GM12878 (cell line): ENCODE measurements at regions not wholly inside any gene's neighbourhood (a gene's known extent, or its start where the extent isn't known, plus 50 kb on each side); places are given as distances from the start of the nearest gene placed in this dataset.
"Not testable (repeated sequence)": the region's sequence is repeated elsewhere in the genome, so short reads cannot be mapped to it uniquely, and the experiment has no call there.

Experiments
- ATAC-seq: fragments of 200-7000 bp; cut with Tn5 transposase; 3 replicates; pipeline ENCODE4 v1.9.1; 2020; ENCODE audit warnings: mild to moderate bottlenecking, moderate library complexity
- BruUV-seq: library from RNA; stranded (reverse); fragments of 400-500 nt; replicated peaks from 2 replicates; lab custom pipeline; 2021; lab: Mats Ljungman, UMichigan
- CTCF ChIA-PET: fragments of 300-600 bp; sonication (Branson Sonifier 250); formaldehyde crosslinking; extraction: SDS; loops from one replicate; lab custom pipeline; 2021; ENCODE audit warnings: inconsistent platforms; lab: Yijun Ruan, JAX
- POLR2A ChIA-PET: fragments of 350-600 bp; formaldehyde crosslinking; extraction: SDS; loops from one replicate; lab custom pipeline; 2021; ENCODE audit warnings: inconsistent platforms; lab: Charles Lee
- RAD21 ChIA-PET: fragments of 300-600 bp; sonication (Branson Sonifier 250); formaldehyde crosslinking; loops from one replicate; lab custom pipeline; 2023; ENCODE audit warnings: antibody characterized with exemption; ENCODE audit not compliant: unreplicated experiment; lab: Charles Lee
- SMC1A ChIA-PET: fragments of 300-600 bp; sonication (Branson Sonifier 250); formaldehyde crosslinking; loops from one replicate; lab custom pipeline; 2023; ENCODE audit not compliant: unreplicated experiment, uncharacterized antibody; lab: Charles Lee
- DNase-seq: peaks from one replicate; pipeline ENCODE4 v3.0.0-alpha.2; 2011; ENCODE audit warnings: low read depth, low spot score
- FAIRE-seq: peaks from 3 replicates; lab custom pipeline; 2011; peaks lifted over from hg19 to GRCh38; lab: Jason Lieb, UNC
- H2AFZ ChIP-seq: 2 replicates; pipeline ENCODE4 v1.6.0; 2011; ENCODE audit warnings: low read depth, low read length, control low read depth; ENCODE audit not compliant: control insufficient read depth
- H3K27ac ChIP-seq: 2 replicates; pipeline ENCODE4 v1.5.1; 2011; ENCODE audit warnings: control low read depth; ENCODE audit not compliant: control insufficient read depth, insufficient read depth
- H3K27me3 ChIP-seq, 2 experiments: replicated peaks in 1 of 2; 2 replicates each; pipeline versions ENCODE4 v1.6.0 to v1.6.1; 2011; ENCODE audit warnings: low read length in 1 of 2; ENCODE audit not compliant: control insufficient read depth in 2 of 2, insufficient read depth in 2 of 2
- H3K36me3 ChIP-seq, 2 experiments: 2 replicates each; pipeline ENCODE4 v1.5.1; 2011; ENCODE audit warnings: low read length in 1 of 2; ENCODE audit not compliant: control insufficient read depth in 2 of 2, insufficient read depth in 2 of 2
- H3K4me1 ChIP-seq: 2 replicates; pipeline ENCODE4 v1.6.1; 2011; ENCODE audit warnings: mild to moderate bottlenecking, low read length, moderate library complexity, mixed read lengths; ENCODE audit not compliant: control insufficient read depth, insufficient read depth
- H3K4me2 ChIP-seq: 2 replicates; pipeline ENCODE4 v1.6.0; 2011; ENCODE audit warnings: control low read depth; ENCODE audit not compliant: control insufficient read depth, insufficient read depth
- H3K4me3 ChIP-seq: fragments of 200-600 bp; sonication (generic); 2 replicates; pipeline ENCODE4 v1.5.1; 2016
- H3K79me2 ChIP-seq: 2 replicates; pipeline ENCODE4 v1.6.0; 2011; ENCODE audit warnings: low read length; ENCODE audit not compliant: control insufficient read depth, insufficient read depth
- H3K9ac ChIP-seq: 2 replicates; pipeline ENCODE4 v1.8.0; 2011; ENCODE audit warnings: low read length, control low read depth, mixed read lengths; ENCODE audit not compliant: control insufficient read depth, insufficient read depth
- H3K9me3 ChIP-seq: replicated peaks from 3 replicates; pipeline ENCODE4 v1.5.1; 2011; ENCODE audit warnings: mild to moderate bottlenecking, low read length; ENCODE audit not compliant: control insufficient read depth, insufficient read depth
- H4K20me1 ChIP-seq: 2 replicates; pipeline ENCODE4 v1.6.0; 2011; ENCODE audit not compliant: control insufficient read depth, insufficient read depth
- WGBS: methylation state at CpG from one replicate; pipeline ENCODE4 v1.1.6; 2016; ENCODE audit warnings: low lambda C conversion rate; ENCODE audit not compliant: insufficient replicate concordance, insufficient coverage; ENCODE audit errors: missing lambda C conversion rate; 5-methylcytosine and 5-hydroxymethylcytosine counted together
- in situ Hi-C: fragments of 300-500 bp; cut with MboI; formaldehyde crosslinking; loops from 9 replicates; pipeline ENCODE4 v1.14.3; 2018; ENCODE audit warnings: mixed read lengths
- intact Hi-C: fragments of 100-400 bp; cut with micrococcal nuclease; formaldehyde crosslinking; loops from one replicate; pipeline ENCODE4 v1.14.2; 2022; ENCODE audit not compliant: unreplicated experiment

GRCh38 chr15:22209086-22209485 is 128.8 kb downstream of the OR4M2 start:
- BruUV-seq, H3K9me3 ChIP-seq, H3K27me3 ChIP-seq, in situ Hi-C loops, H3K79me2 ChIP-seq, H3K36me3 ChIP-seq, SMC1A ChIA-PET, intact Hi-C loops, H4K20me1 ChIP-seq, DNase-seq, H3K27ac ChIP-seq, H3K9ac ChIP-seq, RAD21 ChIA-PET, H3K4me2 ChIP-seq, H3K4me3 ChIP-seq, ATAC-seq, CTCF ChIA-PET, POLR2A ChIA-PET, H3K4me1 ChIP-seq, H2AFZ ChIP-seq, FAIRE-seq: not testable (repeated sequence)
- no CpG with 5 or more reads among the region's 3 CpGs for WGBS

- H2AFZ ChIP-seq, POLR2A ChIA-PET, H3K27me3 ChIP-seq, ATAC-seq, H3K36me3 ChIP-seq, H3K79me2 ChIP-seq, H3K9ac ChIP-seq, H4K20me1 ChIP-seq, DNase-seq, BruUV-seq, H3K9me3 ChIP-seq, H3K4me1 ChIP-seq, H3K27ac ChIP-seq, FAIRE-seq, intact Hi-C loops, H3K4me3 ChIP-seq, in situ Hi-C loops, H3K4me2 ChIP-seq: not testable (repeated sequence)
- ChIA-PET RAD21 (interaction anchor here (1.0 kb wide), 1 partner anchor 1866 kb away, joined by 12 read pairs; no protein-coding TSS in a partner anchor), SMC1A (interaction anchor here (2.5 kb wide), 1 partner anchor 1866 kb away, joined by 10 read pairs; no protein-coding TSS in a partner anchor), CTCF (interaction anchor here (1.0 to 4.0 kb wide), 5 partner anchors 1822 to 1873 kb away, joined by 3 to 35 read pairs (median 5); no protein-coding TSS in a partner anchor)
- WGBS, result 53% methylated on average over 10 of the region's 10 CpGs
These were observed 142.3 kb downstream of the OR4M2 start for GRCh38 chr15:22222596-22222995.
